H9 (cell line): ENCODE measurements at regions not wholly inside any gene's neighbourhood (a gene's known extent, or its start where the extent isn't known, plus 50 kb on each side); places are given as distances from the start of the nearest gene placed in this dataset.

Source experiments
- DNase-seq: peaks from one replicate; pipeline ENCODE4 v3.0.0-alpha.2; 2017
- H2AFZ ChIP-seq: one replicate; pipeline ENCODE4 v1.6.1; 2013; ENCODE audit warnings: mild to moderate bottlenecking, low read length, control low read depth, moderate library complexity
- H2AK5ac ChIP-seq: 2 replicates; pipeline ENCODE4 v1.6.1; 2013; ENCODE audit warnings: low read length, control low read depth, mixed read lengths; ENCODE audit not compliant: insufficient read length
- H2BK120ac ChIP-seq: one replicate; pipeline ENCODE4 v1.6.1; 2013; ENCODE audit warnings: low read depth, mild to moderate bottlenecking, low read length, control low read depth, inconsistent platforms; ENCODE audit not compliant: poor library complexity, severe bottlenecking
- H2BK12ac ChIP-seq: 2 replicates; pipeline ENCODE4 v1.6.1; 2013; ENCODE audit warnings: low read length, control low read depth, mixed read lengths, low read depth; ENCODE audit not compliant: insufficient read length
- H2BK15ac ChIP-seq: 2 replicates; pipeline ENCODE4 v1.6.1; 2013; ENCODE audit warnings: low read depth, low read length, control low read depth
- H2BK20ac ChIP-seq: one replicate; pipeline ENCODE4 v1.6.1; 2013; ENCODE audit warnings: low read depth, mild to moderate bottlenecking, low read length, control low read depth, inconsistent platforms; ENCODE audit not compliant: poor library complexity, severe bottlenecking
- H2BK5ac ChIP-seq: 2 replicates; pipeline ENCODE4 v1.6.1; 2013; ENCODE audit warnings: low read length, control low read depth, mixed read lengths; ENCODE audit not compliant: insufficient read length
- H3K14ac ChIP-seq: 2 replicates; pipeline ENCODE4 v1.6.1; 2013; ENCODE audit warnings: low read length, control low read depth; ENCODE audit not compliant: insufficient read depth
- H3K18ac ChIP-seq: 2 replicates; pipeline ENCODE4 v1.6.1; 2013; ENCODE audit warnings: low read depth, mild to moderate bottlenecking, mixed read lengths, low read length, control low read depth; ENCODE audit not compliant: insufficient read length
- H3K23ac ChIP-seq: 2 replicates; pipeline ENCODE4 v1.6.1; 2013; ENCODE audit warnings: low read length, control low read depth, mixed read lengths, low read depth; ENCODE audit not compliant: insufficient read length
- H3K23me2 ChIP-seq: 2 replicates; pipeline ENCODE4 v1.6.1; 2013; ENCODE audit warnings: low read depth, mild to moderate bottlenecking, mixed read lengths, low read length, control low read depth; ENCODE audit not compliant: insufficient read length, poor library complexity, severe bottlenecking
- H3K27ac ChIP-seq: 2 replicates; pipeline ENCODE4 v1.5.1; 2013; ENCODE audit warnings: low read length, control low read depth, mixed read lengths, low read depth; ENCODE audit not compliant: insufficient read length
- H3K27me3 ChIP-seq: 2 replicates; pipeline ENCODE4 v1.6.1; 2013; ENCODE audit warnings: low read length, control low read depth, inconsistent platforms; ENCODE audit not compliant: insufficient read depth
- H3K4ac ChIP-seq: 2 replicates; pipeline ENCODE4 v1.6.1; 2013; ENCODE audit warnings: low read depth, mild to moderate bottlenecking, control low read depth, inconsistent platforms, low read length, moderate library complexity
- H3K4me1 ChIP-seq: 2 replicates; pipeline ENCODE4 v1.6.1; 2013; ENCODE audit warnings: low read length, control low read depth, inconsistent platforms; ENCODE audit not compliant: insufficient read depth
- H3K4me2 ChIP-seq: 2 replicates; pipeline ENCODE4 v1.6.1; 2013; ENCODE audit warnings: low read length, control low read depth, mixed read lengths; ENCODE audit not compliant: insufficient read length, insufficient read depth
- H3K56ac ChIP-seq: 2 replicates; pipeline ENCODE4 v1.6.1; 2013; ENCODE audit warnings: low read depth, mild to moderate bottlenecking, mixed read lengths, low read length, control low read depth; ENCODE audit not compliant: insufficient read length
- H3K79me1 ChIP-seq: 2 replicates; pipeline ENCODE4 v1.6.1; 2013; ENCODE audit warnings: low read depth, mild to moderate bottlenecking, moderate library complexity, low read length, control low read depth, inconsistent platforms; ENCODE audit not compliant: insufficient read depth, poor library complexity, severe bottlenecking
- H3K79me2 ChIP-seq: 2 replicates; pipeline ENCODE4 v1.6.1; 2013; ENCODE audit warnings: low read length, control low read depth, inconsistent platforms; ENCODE audit not compliant: insufficient read depth
- H3K9ac ChIP-seq: 2 replicates; pipeline ENCODE4 v1.6.1; 2013; ENCODE audit warnings: low read length, control low read depth, mixed read lengths; ENCODE audit not compliant: insufficient read length; ENCODE audit errors: extremely low read depth
- H3K9me3 ChIP-seq: one replicate; pipeline ENCODE4 v1.6.1; 2013; ENCODE audit warnings: low read depth, low read length, inconsistent platforms; ENCODE audit not compliant: control insufficient read depth
- H3T11ph ChIP-seq: one replicate; pipeline ENCODE4 v1.6.1; 2013; ENCODE audit warnings: mild to moderate bottlenecking, low read length, control low read depth, inconsistent platforms
- H4K20me1 ChIP-seq: one replicate; pipeline ENCODE4 v1.6.1; 2013; ENCODE audit not compliant: control insufficient read depth, insufficient read length, insufficient read depth
- H4K5ac ChIP-seq: 2 replicates; pipeline ENCODE4 v1.6.1; 2013; ENCODE audit warnings: low read depth, mild to moderate bottlenecking, mixed read lengths, low read length, control low read depth; ENCODE audit not compliant: insufficient read length
- H4K8ac ChIP-seq: replicated peaks from 2 replicates; pipeline ENCODE4 v1.6.1; 2013; ENCODE audit warnings: low read length, control low read depth, mixed read lengths, low read depth; ENCODE audit not compliant: insufficient read length
- H4K91ac ChIP-seq: 2 replicates; pipeline ENCODE4 v1.6.1; 2013; ENCODE audit warnings: low read depth, mild to moderate bottlenecking, moderate library complexity, mixed read lengths, low read length, control low read depth; ENCODE audit not compliant: insufficient read length
- H3K27ac Mint-ChIP-seq, 3 experiments: 2 replicates in 2 of 3; 3 replicates in 1 of 3; pipeline ENCODE4 v1.8.0; 2020 to 2021; ENCODE audit warnings: mixed read lengths in 3 of 3, mild to moderate bottlenecking in 1 of 3, moderate library complexity in 1 of 3
- H3K27me3 Mint-ChIP-seq: 2 replicates; pipeline ENCODE4 v1.8.0; 2021; ENCODE audit warnings: low read depth, mild to moderate bottlenecking, moderate library complexity, mixed read lengths
- H3K36me3 Mint-ChIP-seq, 3 experiments: 2 replicates in 2 of 3; 3 replicates in 1 of 3; pipeline ENCODE4 v1.8.0; 2020 to 2021; ENCODE audit warnings: low read depth in 3 of 3, mixed read lengths in 3 of 3; ENCODE audit not compliant: insufficient read depth in 1 of 3
- H3K4me1 Mint-ChIP-seq, 2 experiments: 2 replicates each; pipeline ENCODE4 v1.8.0; 2020; ENCODE audit warnings: mixed read lengths in 2 of 2
- H3K4me3 Mint-ChIP-seq, 2 experiments: 2 replicates in 1 of 2; 3 replicates in 1 of 2; pipeline ENCODE4 v1.8.0; 2020 to 2021; ENCODE audit warnings: mild to moderate bottlenecking in 2 of 2, mixed read lengths in 2 of 2, moderate library complexity in 1 of 2
- H3K9me3 Mint-ChIP-seq, 2 experiments: 2 replicates in 1 of 2; 3 replicates in 1 of 2; pipeline ENCODE4 v1.8.0; 2020; ENCODE audit warnings: mild to moderate bottlenecking in 2 of 2, mixed read lengths in 2 of 2, moderate library complexity in 1 of 2
- CTCF ChIP-seq: fragments of 200-600 bp; sonication (generic); conservative IDR thresholded peaks from 3 replicates; pipeline ENCODE4 v1.8.0; 2021; ENCODE audit warnings: antibody characterized with exemption, mild to moderate bottlenecking
- WGBS: extraction: QIAGEN DNeasy Blood & Tissue Kit; methylation state at CpG from one replicate; pipeline ENCODE4 v1.1.7; 2013; ENCODE audit warnings: missing lambda C conversion rate, low lambda C conversion rate, mixed read lengths; ENCODE audit not compliant: insufficient read length; ENCODE audit errors: extremely low coverage; 5-methylcytosine and 5-hydroxymethylcytosine counted together

- Histone ChIP-seq H3T11ph (no peak overlapping the region), H3K79me2 (no peaks in the 10 kb centered on the region), H3K9ac (no peak overlapping the region), H3K27me3 (no peaks in the 10 kb centered on the region), H3K56ac (no peak overlapping the region), H4K5ac (no peak overlapping the region), H3K79me1 (no peaks in the 10 kb centered on the region), H3K4me2 (no peak overlapping the region), H2BK5ac (no peak overlapping the region), H2AK5ac (no peak overlapping the region), H4K20me1 (no peaks in the 10 kb centered on the region), H3K4ac (no peak overlapping the region), H3K9me3 (no peaks in the 10 kb centered on the region), H2BK120ac (no peak overlapping the region), H2BK20ac (no peak overlapping the region), H3K18ac (no peak overlapping the region), H2BK15ac (no peak overlapping the region), H3K4me1 (no peaks in the 10 kb centered on the region), H3K14ac (no peak overlapping the region), H3K27ac (no peak overlapping the region), H3K23ac (no peak overlapping the region), H2BK12ac (no peak overlapping the region), H4K91ac (no peak overlapping the region), H2AFZ (no peak overlapping the region), H4K8ac (no peak overlapping the region), H3K23me2 (no peaks in the 10 kb centered on the region)
- H3K9me3 Mint-ChIP-seq, result no peaks in the 10 kb centered on the region
- no peak for TF ChIP-seq CTCF
- H3K27ac Mint-ChIP-seq, result no peak overlapping the region
- peaks cover 12% of the 10 kb centered on the region for H3K27me3 Mint-ChIP-seq
- no peaks in the 10 kb centered on the region for H3K36me3 Mint-ChIP-seq
- no CpG with 5 or more reads among the region's 5 CpGs for WGBS
- DNase-seq, result no peak
- no peak overlapping the region for H3K4me3 Mint-ChIP-seq
- no peaks in the 10 kb centered on the region for H3K4me1 Mint-ChIP-seq
These were observed 142.3 kb upstream of the TBX3 start for GRCh38 chr12:114826244-114826643.
